NCI-H226 (cell line): ENCODE measurements at regions not wholly inside any gene's neighbourhood (a gene's known extent, or its start where the extent isn't known, plus 50 kb on each side); places are given as distances from the start of the nearest gene placed in this dataset.
"Not testable (repeated sequence)": the region's sequence is repeated elsewhere in the genome, so short reads cannot be mapped to it uniquely, and the experiment has no call there.

Experiments
- DNase-seq: peaks from one replicate; pipeline ENCODE4 v3.0.0-alpha.2; 2015

DNA sequence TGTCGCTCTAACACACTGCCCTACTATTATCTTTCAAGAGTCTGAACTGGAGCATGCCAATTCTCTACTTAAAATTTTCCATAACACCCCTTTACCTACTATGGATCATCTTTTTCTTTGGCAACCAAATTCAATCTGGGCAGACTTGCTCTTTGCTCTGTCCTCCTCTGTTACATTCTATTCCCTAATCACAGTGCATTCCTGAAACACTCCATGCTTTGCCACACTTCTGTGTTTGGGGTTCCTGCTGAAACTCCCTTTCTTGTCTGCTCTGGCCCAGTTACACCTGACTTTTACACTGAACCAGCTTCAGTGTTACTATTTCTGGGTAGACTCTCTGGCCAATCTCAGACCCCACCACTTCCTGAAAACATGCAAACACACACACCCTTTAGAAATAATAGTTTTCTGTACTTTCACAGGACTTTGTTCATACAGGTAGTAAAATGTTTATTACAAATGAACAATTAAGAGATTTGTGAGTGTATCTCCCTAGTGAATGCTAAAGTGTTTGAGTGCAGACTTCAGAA is 119.9 kb upstream of the DCC start:
- DNase-seq = peak; percentile 5

DNA sequence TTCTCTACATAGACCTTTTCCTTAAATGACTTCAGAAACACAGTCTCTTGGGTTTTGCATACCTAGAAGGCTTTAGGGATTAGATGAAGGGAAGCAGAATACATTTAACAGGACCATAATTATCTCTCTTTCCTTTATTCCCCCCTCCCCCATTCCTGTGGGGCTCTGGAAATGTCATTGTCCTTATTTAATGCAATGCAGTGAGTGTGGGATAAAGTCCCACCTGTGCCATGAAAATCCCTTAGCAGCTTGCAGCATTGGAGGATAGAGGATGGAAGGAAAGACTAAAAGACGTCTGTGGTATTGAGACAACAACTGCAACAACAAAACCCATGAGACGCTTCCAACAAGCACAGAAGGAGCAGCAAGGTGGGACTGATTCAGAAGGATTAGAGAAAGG is 117.8 kb upstream of the DCC start:
- no peak for DNase-seq

DNA sequence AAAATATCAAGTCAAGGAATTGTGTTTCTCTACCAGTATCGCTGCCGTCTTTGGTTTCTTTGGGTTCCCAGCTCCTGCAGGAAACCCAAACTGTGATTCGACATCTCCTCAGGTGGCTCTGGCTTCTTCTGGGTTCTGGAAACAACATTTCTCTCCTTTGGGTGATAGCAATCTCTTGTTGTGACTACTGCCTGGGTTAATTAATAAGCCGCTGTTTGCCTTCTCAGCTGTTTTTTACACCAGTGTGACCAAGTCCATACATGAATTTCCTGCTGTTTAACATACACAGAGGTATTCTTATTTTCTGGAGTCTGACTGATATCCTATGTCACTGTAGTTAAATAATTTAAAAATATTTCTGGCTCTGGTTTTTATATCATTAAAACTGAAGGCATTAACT is 112.5 kb upstream of the DCC start:
- no peak for DNase-seq

DNA sequence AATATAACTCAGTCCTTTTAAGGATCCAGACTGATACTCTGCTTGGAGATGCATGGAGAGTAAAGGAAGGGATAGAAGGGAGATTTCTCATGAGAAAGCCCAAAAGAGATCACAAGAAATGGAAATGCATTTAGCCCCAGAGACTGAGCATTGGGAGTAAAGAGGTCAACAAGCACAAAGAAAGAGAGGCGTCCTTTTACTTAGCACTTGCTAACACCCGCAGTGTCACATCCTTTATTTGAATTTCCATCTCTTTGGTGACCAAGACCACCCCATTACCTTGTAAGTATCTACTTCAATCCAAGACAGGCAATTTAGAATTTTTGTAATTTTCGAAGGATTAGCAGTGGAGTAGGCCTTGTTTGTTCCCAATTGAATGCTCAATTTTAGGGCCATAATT is 111.8 kb upstream of the DCC start:
- DNase-seq = no peak

DNA sequence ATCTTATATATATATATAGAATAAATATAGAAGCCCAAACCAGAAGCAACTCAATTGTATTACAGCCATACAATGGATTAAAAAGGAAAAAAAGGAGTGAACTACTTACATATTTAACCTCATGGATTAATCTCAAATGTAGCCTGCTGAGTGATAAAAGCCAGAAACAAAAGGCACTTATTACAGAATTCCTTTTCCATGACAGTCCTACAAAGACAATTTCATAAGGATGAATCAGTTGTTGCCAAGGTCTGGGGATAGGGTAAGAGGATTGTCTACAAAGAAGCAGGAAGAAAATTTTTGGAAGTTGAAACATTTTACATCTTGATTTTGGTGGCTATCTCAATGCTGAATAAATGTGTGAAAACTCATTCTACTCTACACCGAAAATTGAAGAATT is 103.9 kb upstream of the DCC start:
- DNase-seq = peak; percentile 47

DNA sequence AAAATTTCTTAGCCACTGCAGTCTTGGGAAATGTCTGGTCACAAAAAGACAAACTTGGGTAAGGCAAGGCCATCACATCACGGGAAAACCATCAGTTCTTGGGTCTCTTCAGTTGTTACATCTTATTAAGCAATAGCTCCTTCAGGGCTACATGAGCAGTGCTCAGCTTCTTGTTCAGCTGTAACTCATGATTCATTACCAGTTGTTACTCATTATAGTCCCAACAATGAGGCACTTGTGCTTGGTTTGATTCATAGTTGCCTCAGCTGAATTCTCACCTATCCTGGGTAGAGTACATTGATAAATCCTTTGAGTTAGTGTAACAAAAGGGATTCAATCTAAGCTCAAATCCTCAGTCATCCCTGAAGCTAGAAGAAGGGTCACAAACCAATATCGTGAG is 102.4 kb upstream of the DCC start:
- DNase-seq = peak; percentile 58

DNA sequence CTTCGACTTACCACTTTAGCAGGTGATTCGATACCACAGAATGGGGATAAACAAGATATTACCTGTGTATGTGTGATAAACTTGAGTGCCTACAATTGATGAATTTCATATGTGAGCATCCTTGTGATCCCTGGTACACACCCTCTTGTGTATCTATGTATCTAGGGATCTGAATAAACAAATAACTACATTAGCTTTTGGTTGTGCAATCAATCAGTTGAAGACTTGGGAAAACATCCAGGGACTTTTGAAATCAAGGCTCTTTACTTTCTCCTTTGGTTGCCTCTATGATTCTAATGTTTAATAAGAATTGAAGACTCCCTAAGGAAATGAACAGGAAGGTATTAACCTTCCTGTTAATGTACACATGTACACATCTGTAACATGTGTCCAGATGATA is 97.3 kb upstream of the DCC start:
- no peak for DNase-seq

DNA sequence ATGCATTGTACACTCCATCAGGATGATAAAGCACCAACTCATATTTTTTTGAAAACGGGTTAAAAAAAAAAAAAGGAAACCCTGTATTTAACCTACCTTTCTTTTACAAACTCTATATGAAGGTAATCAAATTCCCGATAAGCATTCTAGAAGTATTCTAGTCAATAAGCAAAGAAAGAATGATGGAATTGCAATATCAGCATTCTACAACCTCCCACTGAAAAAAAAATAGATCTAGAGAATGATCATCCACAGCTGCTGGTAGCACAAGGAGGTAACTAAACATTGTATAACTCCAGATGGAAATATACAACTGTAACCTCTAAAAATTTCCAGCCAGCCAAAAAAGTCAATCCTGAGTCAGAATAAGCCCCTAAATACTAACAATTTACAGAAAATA is 95.3 kb upstream of the DCC start:
- no peak for DNase-seq

DNA sequence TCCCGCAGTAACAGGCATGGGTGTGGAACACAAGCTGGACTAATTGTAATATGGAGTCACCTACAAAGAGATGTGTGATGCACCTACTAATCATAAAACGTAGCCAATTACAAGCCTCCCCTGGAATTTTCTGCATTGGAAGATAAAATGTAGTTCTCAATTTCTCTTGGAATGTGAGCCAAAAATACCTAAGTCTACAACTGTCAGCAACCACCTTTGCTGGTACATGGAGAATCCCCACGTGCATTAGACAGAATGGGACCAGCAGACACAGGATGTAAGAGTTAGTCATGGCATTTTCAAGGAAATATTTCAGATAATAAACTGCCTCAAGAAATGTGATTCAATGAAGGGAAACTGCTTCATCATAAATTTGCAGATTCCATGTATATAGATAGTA is 85.6 kb upstream of the DCC start:
- DNase-seq = peak; percentile 78

DNA sequence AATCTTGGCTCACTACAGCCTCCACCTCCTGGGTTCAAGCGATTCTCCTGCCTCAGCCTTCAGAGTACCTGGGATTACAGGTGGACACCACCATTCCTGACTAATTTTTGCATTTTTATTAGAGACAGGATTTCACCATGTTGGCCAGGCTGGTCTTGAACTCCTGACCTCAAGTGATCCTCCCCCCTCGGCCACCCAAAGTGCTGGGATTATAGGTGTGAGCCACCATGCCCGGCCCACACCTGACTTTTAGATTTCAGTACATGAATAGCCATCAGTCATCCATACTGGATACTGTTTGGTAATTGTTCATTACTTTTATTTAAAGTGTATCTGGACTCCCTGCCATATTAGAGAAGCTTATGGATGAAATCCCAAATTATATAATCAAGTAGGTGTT is 82.6 kb upstream of the DCC start:
- DNase-seq = not testable (repeated sequence)

DNA sequence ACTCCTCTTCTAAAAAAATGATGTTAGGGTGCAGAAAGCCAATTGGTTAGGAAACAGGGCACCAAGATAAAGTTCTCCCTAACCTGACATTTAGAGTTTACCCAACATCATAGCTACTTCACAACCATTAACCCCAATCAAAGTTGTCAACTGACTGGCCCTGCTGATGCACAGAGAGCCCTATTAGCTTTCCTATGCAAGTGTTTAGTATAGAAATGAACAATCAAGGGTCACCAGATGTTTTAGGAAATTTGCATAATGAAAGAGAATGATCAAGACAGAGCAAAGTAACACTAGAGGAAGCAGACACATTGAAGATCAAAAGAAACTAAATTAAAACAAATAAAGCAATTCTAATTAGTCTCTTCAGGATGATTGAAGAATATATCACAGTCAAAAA is 64.2 kb upstream of the DCC start:
- DNase-seq = no peak

DNA sequence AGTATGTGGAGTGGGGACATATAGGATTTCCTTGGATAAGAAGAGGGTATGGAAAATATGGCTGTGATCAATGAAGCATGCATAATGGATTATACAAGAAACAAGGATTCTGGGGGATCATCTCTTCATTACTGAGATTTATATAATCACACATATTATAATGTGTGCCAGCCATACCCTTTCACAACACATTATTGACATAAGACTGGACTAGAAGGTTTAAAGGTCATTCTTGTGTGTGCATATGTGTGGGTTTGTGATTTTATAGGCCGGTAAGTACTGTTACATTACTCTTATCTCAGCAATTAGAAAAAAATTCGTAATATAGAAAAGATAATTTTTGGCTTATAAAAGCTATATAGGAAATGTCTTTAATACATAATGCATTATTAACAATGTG is 62.2 kb upstream of the DCC start:
- DNase-seq = no peak

DNA sequence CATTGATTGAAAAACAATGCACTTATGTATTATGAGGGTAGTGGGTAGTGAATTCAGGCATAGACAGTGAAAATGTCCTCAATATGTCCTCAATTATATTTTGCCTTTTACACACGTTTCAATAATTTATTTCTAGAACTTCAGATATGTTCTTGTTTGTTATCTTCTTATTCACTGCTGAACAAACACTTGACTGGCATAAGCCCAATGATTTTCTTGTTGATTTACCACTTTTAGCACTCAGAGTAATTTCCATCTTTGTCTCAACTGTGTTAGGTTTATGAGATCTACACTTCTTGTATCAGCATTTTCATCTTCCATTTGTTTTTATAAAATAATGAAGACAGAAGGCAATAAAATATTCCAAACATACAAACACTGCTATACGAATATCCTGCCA is 61.8 kb upstream of the DCC start:
- DNase-seq = no peak

DNA sequence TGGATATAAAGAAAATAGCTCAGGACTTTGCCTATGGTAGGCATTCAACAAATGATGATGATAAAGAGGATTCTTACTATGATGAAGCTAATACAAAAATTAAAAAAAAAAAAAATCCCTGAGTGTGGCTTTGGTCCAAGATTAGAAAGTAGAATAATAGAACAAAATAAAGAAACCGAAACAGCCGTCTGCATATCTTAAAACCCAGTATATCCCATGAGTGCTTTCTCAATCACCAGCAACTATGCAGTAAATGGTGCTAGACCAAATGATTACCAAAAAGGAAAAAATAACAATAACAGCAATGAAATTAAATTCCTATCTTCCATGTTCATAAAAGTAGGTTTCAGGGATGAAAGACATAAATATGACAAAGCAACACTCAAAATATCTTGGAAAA is 59.3 kb upstream of the DCC start:
- DNase-seq = no peak

DNA sequence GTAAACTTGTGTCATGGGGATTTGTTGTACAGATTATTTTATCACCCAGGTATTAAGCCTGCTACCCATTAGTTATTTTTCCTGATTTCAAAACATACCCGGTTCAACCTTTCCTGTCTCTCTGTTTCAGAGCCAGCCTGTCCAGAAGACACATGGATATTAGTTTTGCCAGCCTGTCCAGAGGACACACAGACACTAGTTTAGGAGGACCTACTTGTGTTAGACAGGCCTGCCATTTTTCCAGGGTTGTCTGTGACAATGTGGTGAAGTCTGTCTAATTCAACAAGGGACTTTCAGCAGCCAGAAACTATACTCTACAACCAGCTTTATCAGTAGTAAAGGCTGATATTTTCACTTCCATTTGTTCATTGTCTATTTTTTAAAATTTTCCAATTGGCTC is 56.1 kb upstream of the DCC start:
- no peak for DNase-seq

DNA sequence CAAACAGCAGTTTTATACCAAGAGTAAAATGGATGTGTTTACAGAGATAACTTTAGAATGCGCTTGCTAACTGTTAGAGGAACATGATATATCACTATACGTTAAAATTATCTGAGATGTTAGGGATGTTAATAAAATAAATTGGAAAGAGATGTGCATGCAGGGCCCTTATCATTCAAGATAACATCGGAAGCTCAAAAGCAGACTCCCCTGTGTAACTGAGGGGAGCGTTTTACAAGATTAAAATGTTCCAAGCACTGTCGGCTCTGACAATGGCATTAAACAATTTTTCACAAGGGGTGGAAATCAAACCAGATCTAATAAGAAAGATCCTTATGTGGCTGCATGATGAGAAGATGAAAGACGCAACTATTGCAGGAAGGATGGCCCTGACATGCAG is 53.3 kb upstream of the DCC start:
- DNase-seq = peak; percentile 36

DNA sequence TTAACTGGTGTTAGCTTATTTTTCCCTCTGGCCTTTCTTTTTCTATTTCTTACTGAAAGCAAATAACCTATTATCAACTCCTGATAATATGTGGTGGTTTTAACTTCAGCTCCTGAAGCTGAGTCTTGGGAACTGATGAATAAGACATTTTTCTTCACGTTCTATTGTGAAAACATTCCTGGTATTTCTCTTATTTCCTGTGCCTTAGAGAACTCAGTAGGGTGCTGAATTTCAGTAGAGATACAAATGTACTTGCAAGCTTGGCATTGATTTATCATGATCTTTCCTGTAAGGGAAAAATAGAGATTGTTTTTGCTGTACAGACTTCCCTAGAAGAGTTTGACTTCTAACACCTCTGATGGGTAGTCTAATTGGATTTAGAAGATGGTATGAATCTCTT is 52.8 kb upstream of the DCC start:
- DNase-seq = peak; percentile 72

DNA sequence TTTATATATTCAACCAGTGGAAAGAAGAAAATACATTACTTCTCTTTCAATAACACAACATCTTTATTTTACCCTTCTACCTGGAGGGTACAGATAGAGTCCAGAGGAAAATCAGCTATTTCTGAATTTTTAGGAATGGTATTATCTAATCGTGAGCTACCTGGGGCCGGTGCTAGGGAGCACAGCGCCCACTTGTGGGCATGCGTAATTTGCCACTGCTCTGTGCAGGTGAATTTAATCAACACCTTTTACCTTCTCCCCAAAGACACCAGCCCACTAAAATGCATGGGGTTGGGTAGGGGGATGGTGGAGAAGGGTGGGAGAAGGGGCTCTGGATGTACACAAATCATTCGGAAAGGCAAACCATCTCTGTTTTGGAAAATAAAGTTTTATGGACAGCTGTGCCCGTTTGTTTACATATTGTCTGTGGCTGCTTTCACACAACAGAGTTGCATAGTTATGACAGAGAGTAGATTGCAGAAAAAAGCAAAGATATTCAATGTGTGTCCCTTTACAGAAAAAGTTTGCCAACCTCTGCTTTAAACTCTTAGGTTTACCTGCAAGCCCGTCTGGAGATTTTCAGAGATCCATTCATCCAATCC is 51.5 kb upstream of the DCC start:
- peak; percentile 9 for DNase-seq

DNA sequence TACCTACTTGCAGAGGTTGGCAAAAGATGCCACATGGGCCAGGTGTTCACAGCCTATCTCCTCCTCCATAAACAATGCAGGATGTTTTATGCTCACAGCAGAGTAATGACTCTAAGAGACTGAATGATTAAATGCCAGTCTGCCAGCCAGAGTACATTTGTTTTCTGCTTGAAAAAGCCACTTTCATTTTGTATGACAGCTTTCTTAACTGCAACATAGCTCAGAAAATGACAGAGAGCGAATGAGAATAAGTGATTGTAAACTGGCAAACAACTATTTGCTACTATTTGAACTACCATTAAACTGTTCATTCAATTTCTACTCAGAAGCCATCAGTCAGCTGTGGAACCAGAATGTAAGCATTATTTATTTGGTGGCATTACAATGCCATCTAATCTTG is 50.6 kb upstream of the DCC start:
- DNase-seq = no peak
